NCI-H1436 (cell line): ENCODE measurements at regions not wholly inside any gene's neighbourhood (a gene's known extent, or its start where the extent isn't known, plus 50 kb on each side); places are given as distances from the start of the nearest gene placed in this dataset.

Experiments used
- DNase-seq: peaks from one replicate; lab custom pipeline; 2025; lab: John Stamatoyannopoulos, UW

- no peak for DNase-seq
Observed at GRCh38 chr20:48178633-48179032, 393.4 kb upstream of the SULF2 start.

- no peak for DNase-seq
Observed at GRCh38 chr20:48177058-48177457, 391.8 kb upstream of the SULF2 start.

GRCh38 chr20:48176139-48176538 is 390.9 kb upstream of the SULF2 start:
- no peak for DNase-seq

- DNase-seq: no peak
Observed at GRCh38 chr20:48175261-48175660, 390.0 kb upstream of the SULF2 start.

- no peak for DNase-seq
Observed at GRCh38 chr20:48172357-48172702, 387.0 kb upstream of the SULF2 start.

GRCh38 chr20:48171626-48172356 is 386.5 kb upstream of the SULF2 start:
- DNase-seq: no peak

- DNase-seq: no peak
Observed at GRCh38 chr20:48171071-48171470, 385.8 kb upstream of the SULF2 start.

- no peak for DNase-seq
Observed at GRCh38 chr20:48170625-48171024, 385.3 kb upstream of the SULF2 start.

- no peak for DNase-seq
Observed at GRCh38 chr20:48169650-48170225, 384.5 kb upstream of the SULF2 start.

- DNase-seq: no peak
Observed at GRCh38 chr20:48166082-48166835, 381.0 kb upstream of the SULF2 start.

- DNase-seq: no peak
Observed at GRCh38 chr20:48165401-48165685, 380.1 kb upstream of the SULF2 start.

GRCh38 chr20:48164566-48165400 is 379.5 kb upstream of the SULF2 start:
- no peak for DNase-seq

- DNase-seq: no peak
Observed at GRCh38 chr20:48164034-48164433, 378.8 kb upstream of the SULF2 start.

- no peak for DNase-seq
Observed at GRCh38 chr20:48163505-48163904, 378.2 kb upstream of the SULF2 start.

- DNase-seq: no peak
Observed at GRCh38 chr20:48162621-48163020, 377.3 kb upstream of the SULF2 start.

- DNase-seq: no peak
Observed at GRCh38 chr20:48159145-48160008, 374.1 kb upstream of the SULF2 start.

- DNase-seq: no peak
Observed at GRCh38 chr20:48158014-48158413, 372.7 kb upstream of the SULF2 start.

GRCh38 chr20:48156951-48157700 is 371.8 kb upstream of the SULF2 start:
- no peak for DNase-seq

- DNase-seq: no peak
Observed at GRCh38 chr20:48156521-48156920, 371.2 kb upstream of the SULF2 start.

GRCh38 chr20:48155268-48155667 is 370.0 kb upstream of the SULF2 start:
- no peak for DNase-seq
